OCI-LY1 (cell line): ENCODE measurements at regions not wholly inside any gene's neighbourhood (a gene's known extent, or its start where the extent isn't known, plus 50 kb on each side); places are given as distances from the start of the nearest gene placed in this dataset.

ENCODE experiments used
- CTCF ChIP-seq: fragments of 200-600 bp; sonication (generic), shearing (Covaris generic); IDR thresholded peaks from 2 replicates; pipeline ENCODE4 v1.5.1; 2017; ENCODE audit warnings: mild to moderate bottlenecking, antibody characterized with exemption, low read length, moderate library complexity, mixed read lengths
- EZH2 ChIP-seq: fragments of 200-600 bp; sonication (generic), shearing (Covaris generic); IDR thresholded peaks from 2 replicates; pipeline ENCODE4 v1.8.0; 2017; ENCODE audit warnings: borderline replicate concordance, mixed run types, mild to moderate bottlenecking, antibody characterized with exemption, low read length, moderate library complexity, mixed read lengths

DNA sequence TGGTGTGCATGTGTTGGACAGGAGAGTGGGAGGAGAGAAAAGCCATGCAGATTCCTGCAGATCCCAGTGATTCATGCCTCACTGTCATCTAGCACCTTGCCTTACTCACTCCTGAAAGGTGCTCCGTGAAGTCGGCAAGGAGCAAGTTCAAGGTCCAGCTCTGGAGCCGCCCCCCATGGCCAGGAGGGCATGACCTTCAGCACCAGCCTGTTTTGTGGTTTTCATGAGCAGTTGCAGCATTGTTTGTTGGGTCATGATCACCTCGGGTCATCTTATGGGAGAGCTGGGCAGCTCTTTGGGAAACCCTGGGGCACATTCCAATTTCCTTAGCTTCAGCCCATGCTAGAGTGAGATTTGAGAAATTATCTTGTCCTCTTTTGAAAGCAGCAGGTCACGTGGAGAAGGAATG, 137.5 kb upstream of the IRX3 start:
- no peak for TF ChIP-seq CTCF
- TF ChIP-seq EZH2: no peak
